ENCODE measurements at regions not wholly inside any gene's neighbourhood (a gene's known extent, or its start where the extent isn't known, plus 50 kb on each side); places are given as distances from the start of the nearest gene placed in this dataset.

- no peaks in the 10 kb centered on the region for H3K27me3 ChIP-seq (ENCODE audit: insufficient read depth, low read depth, severe bottlenecking)
- H3K36me3 ChIP-seq, result no peaks in the 10 kb centered on the region
- TF ChIP-seq CTCF (IDR thresholded peaks at IDR 0.05; ENCODE audit: low read depth, low read length), result no peak
- H3K4me3 ChIP-seq (ENCODE audit: low read depth, low read length), result no peak overlapping the region
- no peak overlapping the region for H3K27ac ChIP-seq
- no peaks in the 10 kb centered on the region for H3K9me3 ChIP-seq (ENCODE audit: severe bottlenecking)
- DNase-seq, result no peak
These were observed 127.3 kb downstream of the HHIPL2 start for GRCh38 chr1:222420633-222421032.

GRCh38 chr1:222418654-222419053 lies 129.2 kb downstream of the HHIPL2 start:
- H3K9me3 ChIP-seq (ENCODE audit: severe bottlenecking), result no peaks in the 10 kb centered on the region
- H3K27ac ChIP-seq, result no peak overlapping the region
- H3K4me3 ChIP-seq (ENCODE audit: low read depth, low read length), result no peak overlapping the region
- DNase-seq, result no peak
- H3K36me3 ChIP-seq, result no peaks in the 10 kb centered on the region
- no peaks in the 10 kb centered on the region for H3K27me3 ChIP-seq (ENCODE audit: insufficient read depth, low read depth, severe bottlenecking)
- TF ChIP-seq CTCF (IDR thresholded peaks at IDR 0.05; ENCODE audit: low read depth, low read length), result no peak

- Histone ChIP-seq H3K27me3 (ENCODE audit: insufficient read depth, low read depth, severe bottlenecking) (no peaks in the 10 kb centered on the region), H3K27ac (no peak overlapping the region), H3K9me3 (ENCODE audit: severe bottlenecking) (no peaks in the 10 kb centered on the region), H3K36me3 (no peaks in the 10 kb centered on the region), H3K4me3 (ENCODE audit: low read depth, low read length) (no peak overlapping the region)
- DNase-seq, result no peak
- TF ChIP-seq CTCF (IDR thresholded peaks at IDR 0.05; ENCODE audit: low read depth, low read length), result no peak
These were observed 130.6 kb downstream of the HHIPL2 start for GRCh38 chr1:222417264-222417663.

- Histone ChIP-seq H3K9me3 (ENCODE audit: severe bottlenecking) (no peaks in the 10 kb centered on the region), H3K4me3 (ENCODE audit: low read depth, low read length) (no peak overlapping the region), H3K27ac (no peak overlapping the region), H3K27me3 (ENCODE audit: insufficient read depth, low read depth, severe bottlenecking) (no peaks in the 10 kb centered on the region), H3K36me3 (no peaks in the 10 kb centered on the region)
- no peak for DNase-seq
- no peak for TF ChIP-seq CTCF (IDR thresholded peaks at IDR 0.05; ENCODE audit: low read depth, low read length)
These were observed 131.7 kb downstream of the HHIPL2 start for GRCh38 chr1:222416001-222416791.

GRCh38 chr1:222415441-222415840 lies 132.5 kb downstream of the HHIPL2 start:
- no peaks in the 10 kb centered on the region for H3K36me3 ChIP-seq
- H3K27me3 ChIP-seq (ENCODE audit: insufficient read depth, low read depth, severe bottlenecking), result no peaks in the 10 kb centered on the region
- no peak for TF ChIP-seq CTCF (IDR thresholded peaks at IDR 0.05; ENCODE audit: low read depth, low read length)
- H3K9me3 ChIP-seq (ENCODE audit: severe bottlenecking), result no peaks in the 10 kb centered on the region
- no peak overlapping the region for H3K4me3 ChIP-seq (ENCODE audit: low read depth, low read length)
- DNase-seq, result no peak
- no peak overlapping the region for H3K27ac ChIP-seq
